CD14-positive monocyte (primary cell): ENCODE measurements at regions not wholly inside any gene's neighbourhood (a gene's known extent, or its start where the extent isn't known, plus 50 kb on each side); places are given as distances from the start of the nearest gene placed in this dataset.

Source experiments
- DNase-seq, 3 donors: peaks; one replicate each; pipeline ENCODE4 v3.0.0-alpha.2; 2011 to 2022
- H2AFZ ChIP-seq: 2 replicates; pipeline ENCODE4 v1.6.0; 2012; ENCODE audit warnings: mild to moderate bottlenecking, low read depth, low read length, inconsistent platforms; ENCODE audit not compliant: insufficient read depth, poor library complexity, severe bottlenecking
- H3K27ac ChIP-seq, 2 donors: 1 replicate in 1 of 2; 2 replicates in 1 of 2; pipeline ENCODE4 v1.5.1; 2012 to 2013; ENCODE audit warnings: low read length in 2 of 2, control low read depth in 1 of 2, inconsistent platforms in 1 of 2, low read depth in 1 of 2, mild to moderate bottlenecking in 1 of 2
- H3K27me3 ChIP-seq, 2 donors: one replicate each; pipeline versions ENCODE4 v1.6.0 to v1.6.1; 2011 to 2013; ENCODE audit warnings: low read length in 2 of 2; ENCODE audit not compliant: control insufficient read depth in 2 of 2, insufficient read depth in 2 of 2
- H3K36me3 ChIP-seq, 2 donors: replicated peaks in 1 of 2; 1 replicate in 1 of 2; 2 replicates in 1 of 2; pipeline versions ENCODE4 v1.5.1 to v1.6.1; 2012 to 2013; ENCODE audit warnings: low read length in 2 of 2, control low read depth in 1 of 2, inconsistent platforms in 1 of 2, mild to moderate bottlenecking in 1 of 2; ENCODE audit not compliant: insufficient read depth in 2 of 2, control insufficient read depth in 1 of 2
- H3K4me1 ChIP-seq, 2 donors: 1 replicate in 1 of 2; 2 replicates in 1 of 2; pipeline versions ENCODE4 v1.5.1 to v1.6.1; 2012 to 2013; ENCODE audit warnings: low read length in 2 of 2, control low read depth in 1 of 2, inconsistent platforms in 1 of 2, mild to moderate bottlenecking in 1 of 2, moderate library complexity in 1 of 2; ENCODE audit not compliant: insufficient read depth in 2 of 2, control insufficient read depth in 1 of 2
- H3K4me2 ChIP-seq: replicated peaks from 2 replicates; pipeline ENCODE3; 2012; ENCODE audit warnings: low read length, moderate library complexity, mild to moderate bottlenecking; ENCODE audit not compliant: poor library complexity, severe bottlenecking; ENCODE audit errors: extremely low read depth
- H3K4me3 ChIP-seq, 3 experiments: fragments of 200-600 bp in 1 of 3; sonication (generic) in 1 of 3; replicated peaks in 1 of 3; 1 replicate in 2 of 3; 2 replicates in 1 of 3; pipeline ENCODE4 v1.5.1; 2011 to 2013; ENCODE audit warnings: low read length in 3 of 3, mild to moderate bottlenecking in 3 of 3, control low read depth in 2 of 3, low read depth in 2 of 3, inconsistent platforms in 1 of 3, moderate library complexity in 1 of 3
- H3K79me2 ChIP-seq: 2 replicates; pipeline ENCODE4 v1.6.0; 2012; ENCODE audit warnings: mild to moderate bottlenecking, control low read depth, inconsistent platforms, low read length, moderate library complexity; ENCODE audit not compliant: insufficient read depth
- H3K9ac ChIP-seq: 2 replicates; pipeline ENCODE4 v1.6.0; 2017; ENCODE audit warnings: low read length, mild to moderate bottlenecking; ENCODE audit not compliant: insufficient read depth, poor library complexity, severe bottlenecking
- H3K9me3 ChIP-seq, 2 donors: replicated peaks in 1 of 2; 1 replicate in 1 of 2; 2 replicates in 1 of 2; pipeline versions ENCODE4 v1.5.1 to v1.6.1; 2012 to 2013; ENCODE audit warnings: low read length in 2 of 2, control low read depth in 1 of 2; ENCODE audit not compliant: control insufficient read depth in 1 of 2, insufficient read depth in 1 of 2
- H4K20me1 ChIP-seq: 2 replicates; pipeline ENCODE4 v1.6.0; 2012; ENCODE audit warnings: mild to moderate bottlenecking, low read length, control low read depth, moderate library complexity; ENCODE audit not compliant: insufficient read depth
- H3K27ac Mint-ChIP-seq, 7 donors: one replicate each; pipeline ENCODE4 v1.8.0; 2020; ENCODE audit warnings: mild to moderate bottlenecking in 7 of 7, mixed read lengths in 7 of 7, moderate library complexity in 6 of 7, inconsistent platforms in 2 of 7
- H3K27me3 Mint-ChIP-seq, 3 donors: one replicate each; pipeline ENCODE4 v1.8.0; 2021 to 2022; ENCODE audit warnings: low read depth in 3 of 3, mild to moderate bottlenecking in 3 of 3, mixed read lengths in 3 of 3, moderate library complexity in 3 of 3, inconsistent platforms in 1 of 3
- H3K36me3 Mint-ChIP-seq, 2 donors: one replicate each; pipeline ENCODE4 v1.8.0; 2020; ENCODE audit warnings: mixed read lengths in 2 of 2, inconsistent platforms in 1 of 2, mild to moderate bottlenecking in 1 of 2
- H3K4me1 Mint-ChIP-seq: one replicate; pipeline ENCODE4 v1.8.0; 2020; ENCODE audit warnings: mild to moderate bottlenecking, mixed read lengths
- H3K4me3 Mint-ChIP-seq, 2 donors: one replicate each; pipeline ENCODE4 v1.8.0; 2020; ENCODE audit warnings: mild to moderate bottlenecking in 2 of 2, mixed read lengths in 2 of 2, moderate library complexity in 1 of 2
- H3K9me3 Mint-ChIP-seq, 7 donors: one replicate each; pipeline ENCODE4 v1.8.0; 2020 to 2022; ENCODE audit warnings: mixed read lengths in 7 of 7, mild to moderate bottlenecking in 6 of 7, moderate library complexity in 6 of 7, inconsistent platforms in 2 of 7
- WGBS: methylation state at CpG from one replicate; pipeline ENCODE4 v1.1.5; 2013; ENCODE audit warnings: missing lambda C conversion rate; ENCODE audit not compliant: insufficient coverage; 5-methylcytosine and 5-hydroxymethylcytosine counted together
- intact Hi-C, 2 donors: fragments of 100-400 bp; cut with micrococcal nuclease; formaldehyde crosslinking; loops; one replicate each; pipeline versions ENCODE4 v1.15.0 to v1.15.1; 2023
- TF ChIP-seq, protein P1 (sequence below): fragments of 200-600 bp; IDR thresholded peaks from one replicate; pipeline ENCODE4 v1.8.0; 2022; ENCODE audit warnings: antibody characterized with exemption, mild to moderate bottlenecking

DNA sequence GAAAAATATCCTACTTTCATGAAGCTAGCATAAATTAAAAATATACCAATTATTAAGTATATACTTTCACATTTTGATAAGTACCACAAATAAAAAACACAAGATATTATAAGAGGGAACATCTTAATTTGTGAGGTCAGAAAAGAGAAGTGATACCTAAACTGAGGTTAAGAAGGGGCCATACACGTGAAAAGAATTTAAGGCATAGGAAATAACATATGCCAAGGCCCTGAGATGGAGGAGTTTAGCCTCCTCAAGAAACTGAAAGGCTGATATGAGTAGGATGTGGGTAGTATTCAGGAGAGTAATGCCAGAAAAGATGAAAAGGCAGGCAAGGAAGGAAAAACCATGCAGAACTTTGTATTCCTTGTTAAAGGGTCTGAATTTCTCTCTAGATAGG lies 116.6 kb upstream of the HTR1E start:
- Mint-ChIP-seq H3K27me3 (no peaks in the 10 kb centered on the region), H3K27ac (no peak overlapping the region), H3K36me3 (no peaks in the 10 kb centered on the region), H3K4me3 (no peak overlapping the region), H3K4me1 (no peaks in the 10 kb centered on the region), H3K9me3 (peaks cover 4 to 16% (median 10%) of the 10 kb centered on the region in 7 donors)
- Histone ChIP-seq H3K4me1 (no peaks in the 10 kb centered on the region), H3K4me3 (no peak overlapping the region), H3K4me2 (no peak overlapping the region), H3K27ac (no peak overlapping the region), H3K79me2 (no peaks in the 10 kb centered on the region), H2AFZ (no peak overlapping the region), H3K27me3 (no peaks in the 10 kb centered on the region), H4K20me1 (no peaks in the 10 kb centered on the region), H3K9ac (no peak overlapping the region), H3K9me3 (peaks cover 5 to 24% of the 10 kb centered on the region in 2 donors), H3K36me3 (no peaks in the 10 kb centered on the region)
- WGBS, result 0% methylated on average over 1 of the region's 1 CpG
- no peak for DNase-seq
- intact Hi-C loops, result no loop called here
- TF ChIP-seq, protein P1, sequence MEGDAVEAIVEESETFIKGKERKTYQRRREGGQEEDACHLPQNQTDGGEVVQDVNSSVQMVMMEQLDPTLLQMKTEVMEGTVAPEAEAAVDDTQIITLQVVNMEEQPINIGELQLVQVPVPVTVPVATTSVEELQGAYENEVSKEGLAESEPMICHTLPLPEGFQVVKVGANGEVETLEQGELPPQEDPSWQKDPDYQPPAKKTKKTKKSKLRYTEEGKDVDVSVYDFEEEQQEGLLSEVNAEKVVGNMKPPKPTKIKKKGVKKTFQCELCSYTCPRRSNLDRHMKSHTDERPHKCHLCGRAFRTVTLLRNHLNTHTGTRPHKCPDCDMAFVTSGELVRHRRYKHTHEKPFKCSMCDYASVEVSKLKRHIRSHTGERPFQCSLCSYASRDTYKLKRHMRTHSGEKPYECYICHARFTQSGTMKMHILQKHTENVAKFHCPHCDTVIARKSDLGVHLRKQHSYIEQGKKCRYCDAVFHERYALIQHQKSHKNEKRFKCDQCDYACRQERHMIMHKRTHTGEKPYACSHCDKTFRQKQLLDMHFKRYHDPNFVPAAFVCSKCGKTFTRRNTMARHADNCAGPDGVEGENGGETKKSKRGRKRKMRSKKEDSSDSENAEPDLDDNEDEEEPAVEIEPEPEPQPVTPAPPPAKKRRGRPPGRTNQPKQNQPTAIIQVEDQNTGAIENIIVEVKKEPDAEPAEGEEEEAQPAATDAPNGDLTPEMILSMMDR, result no peak

DNA sequence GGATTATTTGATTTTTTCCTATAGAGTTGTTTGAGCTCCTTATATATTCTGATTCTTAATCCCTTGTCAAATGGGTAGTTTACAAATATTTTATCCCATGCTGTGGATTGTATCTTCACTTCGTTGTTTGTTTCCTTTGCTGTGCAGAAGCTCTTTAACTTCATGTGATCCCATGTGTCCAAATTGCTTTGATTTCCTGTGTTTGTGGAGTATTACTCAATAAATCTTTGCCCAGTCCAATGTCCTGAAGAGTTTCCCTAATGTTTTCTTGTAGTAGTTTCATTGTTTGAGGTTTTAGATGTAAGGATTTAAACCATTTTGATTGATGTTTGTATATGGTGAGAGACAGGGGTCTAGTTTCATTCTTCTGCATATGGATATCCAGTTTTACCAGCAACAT lies 143.7 kb upstream of the HTR1E start:
- intact Hi-C loops, result no loop called here
- TF ChIP-seq, protein P1, result no peak
- Mint-ChIP-seq H3K27me3 (no peaks in the 10 kb centered on the region), H3K4me3 (no peak overlapping the region), H3K9me3 (peaks cover 0 to 11% (median 5%) of the 10 kb centered on the region in 7 donors), H3K36me3 (no peaks in the 10 kb centered on the region), H3K4me1 (no peaks in the 10 kb centered on the region), H3K27ac (no peak overlapping the region)
- H3K9me3 ChIP-seq, result peaks cover 0 to 7% of the 10 kb centered on the region in 2 donors
- no CpG with 5 or more reads among the region's 1 CpG for WGBS
- H2AFZ ChIP-seq, result no peak overlapping the region
- no peaks in the 10 kb centered on the region for H3K79me2 ChIP-seq
- H4K20me1 ChIP-seq, result no peaks in the 10 kb centered on the region
- no peak overlapping the region for H3K4me3 ChIP-seq
- H3K36me3 ChIP-seq, result no peaks in the 10 kb centered on the region
- H3K27ac ChIP-seq, result no peak overlapping the region
- no peak overlapping the region for H3K9ac ChIP-seq
- DNase-seq, result no peak
- no peaks in the 10 kb centered on the region for H3K4me1 ChIP-seq
- no peaks in the 10 kb centered on the region for H3K27me3 ChIP-seq
- no peak overlapping the region for H3K4me2 ChIP-seq
